Nephron (organoid): ENCODE measurements at regions not wholly inside any gene's neighbourhood (a gene's known extent, or its start where the extent isn't known, plus 50 kb on each side); places are given as distances from the start of the nearest gene placed in this dataset.
A peak's percentile ranks its signal among the peaks of the same experiment; 100 is the strongest.

ENCODE experiments used
- H3K27ac Mint-ChIP-seq, 3 experiments: 2 replicates each; pipeline ENCODE4 v1.8.0; 2020; ENCODE audit warnings: mixed read lengths in 3 of 3, mild to moderate bottlenecking in 2 of 3, moderate library complexity in 1 of 3
- H3K27me3 Mint-ChIP-seq: 2 replicates; pipeline ENCODE4 v1.8.0; 2021; ENCODE audit warnings: low read depth, mild to moderate bottlenecking, moderate library complexity, mixed read lengths
- H3K36me3 Mint-ChIP-seq: 2 replicates; pipeline ENCODE4 v1.8.0; 2020; ENCODE audit warnings: low read depth, mixed read lengths
- H3K4me1 Mint-ChIP-seq: 2 replicates; pipeline ENCODE4 v1.8.0; 2020; ENCODE audit warnings: mixed read lengths
- H3K4me3 Mint-ChIP-seq, 3 experiments: 2 replicates each; pipeline ENCODE4 v1.8.0; 2020; ENCODE audit warnings: mild to moderate bottlenecking in 3 of 3, mixed read lengths in 3 of 3, moderate library complexity in 2 of 3
- H3K9me3 Mint-ChIP-seq: 2 replicates; pipeline ENCODE4 v1.8.0; 2020; ENCODE audit warnings: mixed read lengths
- CTCF ChIP-seq, 3 experiments: fragments of 200-600 bp; sonication (generic); IDR thresholded peaks; one replicate each; pipeline ENCODE4 v1.5.0; 2021; ENCODE audit warnings: antibody characterized with exemption in 3 of 3; ENCODE audit not compliant: unreplicated experiment in 3 of 3

GRCh38 chr1:221869779-221870178 is 127.9 kb upstream of the DUSP10 start:
- Mint-ChIP-seq H3K9me3 (no peaks in the 10 kb centered on the region), H3K27ac (peak overlapping the region in 1 of 3 experiments; percentile 2), H3K27me3 (peaks cover 5% of the 10 kb centered on the region), H3K4me3 (no peak overlapping the region), H3K36me3 (no peaks in the 10 kb centered on the region), H3K4me1 (peaks cover 6% of the 10 kb centered on the region)
- TF ChIP-seq CTCF (IDR thresholded peaks at IDR 0.05; ENCODE audit: unreplicated experiment in 3 of 3), result no peak

GRCh38 chr1:221868593-221869303 is 126.9 kb upstream of the DUSP10 start:
- Mint-ChIP-seq H3K27ac (peak overlapping the region in 2 of 3 experiments; percentile 2 to 8), H3K27me3 (no peaks in the 10 kb centered on the region), H3K4me3 (no peak overlapping the region), H3K36me3 (no peaks in the 10 kb centered on the region), H3K9me3 (no peaks in the 10 kb centered on the region), H3K4me1 (peaks cover 6% of the 10 kb centered on the region)
- no peak for TF ChIP-seq CTCF (IDR thresholded peaks at IDR 0.05; ENCODE audit: unreplicated experiment in 3 of 3)

DNA sequence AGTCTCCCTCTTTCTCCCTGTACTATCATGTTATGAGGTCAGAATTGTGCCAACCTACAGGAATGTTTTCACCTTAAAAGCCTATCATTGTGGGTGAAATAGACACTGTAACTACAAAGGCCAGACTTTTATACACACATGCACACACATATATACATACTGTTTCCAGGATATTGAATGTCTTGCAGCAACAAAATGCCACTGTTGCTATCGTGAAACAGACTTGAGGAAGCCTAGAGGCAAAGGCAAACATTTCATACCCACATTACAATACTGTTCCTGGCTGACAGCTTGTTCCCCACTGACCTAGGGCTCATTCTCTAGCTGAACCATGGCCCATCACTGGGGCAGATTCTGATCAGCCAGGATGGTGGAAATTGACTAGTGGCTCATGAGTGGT is 125.1 kb upstream of the DUSP10 start:
- TF ChIP-seq CTCF (IDR thresholded peaks at IDR 0.05; ENCODE audit: unreplicated experiment in 3 of 3), result no peak
- Mint-ChIP-seq H3K27me3 (no peaks in the 10 kb centered on the region), H3K4me3 (no peak overlapping the region), H3K27ac (no peak overlapping the region), H3K36me3 (no peaks in the 10 kb centered on the region), H3K9me3 (no peaks in the 10 kb centered on the region), H3K4me1 (peaks cover 6% of the 10 kb centered on the region)

DNA sequence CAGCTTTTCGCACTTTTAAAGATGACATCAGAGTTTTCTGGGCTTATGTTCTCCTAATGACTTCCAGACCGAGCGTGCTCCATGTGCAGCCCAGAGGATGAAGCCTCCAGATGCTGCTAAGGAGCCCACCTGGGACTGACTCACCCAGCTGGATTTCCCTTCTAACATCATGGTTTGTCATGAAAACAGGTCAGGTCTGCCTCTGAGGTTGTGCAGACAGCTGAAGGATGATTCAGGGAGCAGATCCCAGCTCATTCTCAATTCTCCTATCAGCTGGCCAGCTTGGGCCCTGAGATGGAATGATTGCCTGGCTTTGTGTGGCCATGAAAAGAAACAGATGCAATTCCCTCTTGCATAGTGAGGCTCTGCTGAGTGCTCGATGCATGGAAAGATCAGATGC is 123.9 kb upstream of the DUSP10 start:
- Mint-ChIP-seq H3K36me3 (no peaks in the 10 kb centered on the region), H3K27me3 (no peaks in the 10 kb centered on the region), H3K4me3 (no peak overlapping the region), H3K27ac (no peak overlapping the region), H3K4me1 (peaks cover 6% of the 10 kb centered on the region), H3K9me3 (no peaks in the 10 kb centered on the region)
- TF ChIP-seq CTCF (IDR thresholded peaks at IDR 0.05; ENCODE audit: unreplicated experiment in 3 of 3), result no peak

DNA sequence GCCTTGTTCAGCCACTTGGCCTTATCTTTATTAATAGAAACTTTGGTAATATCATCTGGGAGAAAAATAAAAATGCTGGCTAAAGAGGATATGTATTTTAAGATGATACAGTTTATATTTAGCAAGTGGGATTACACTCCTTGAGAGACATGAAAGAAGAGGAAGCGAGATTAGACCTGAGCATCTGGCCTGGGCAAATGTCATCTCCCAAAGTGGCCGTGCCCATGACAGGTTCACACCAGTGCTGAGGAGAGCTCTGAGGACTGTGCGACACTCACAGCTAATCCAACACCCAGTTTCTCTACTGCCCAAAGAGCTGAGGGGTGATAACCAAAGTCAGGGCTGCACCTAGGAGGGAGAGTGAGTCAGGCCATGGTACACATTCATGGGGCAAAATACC is 121.7 kb upstream of the DUSP10 start:
- H3K27me3 Mint-ChIP-seq, result peaks cover 4% of the 10 kb centered on the region
- H3K27ac Mint-ChIP-seq, result no peak overlapping the region
- no peaks in the 10 kb centered on the region for H3K9me3 Mint-ChIP-seq
- no peak for TF ChIP-seq CTCF (IDR thresholded peaks at IDR 0.05; ENCODE audit: unreplicated experiment in 3 of 3)
- H3K4me3 Mint-ChIP-seq, result no peak overlapping the region
- no peaks in the 10 kb centered on the region for H3K4me1 Mint-ChIP-seq
- no peaks in the 10 kb centered on the region for H3K36me3 Mint-ChIP-seq

DNA sequence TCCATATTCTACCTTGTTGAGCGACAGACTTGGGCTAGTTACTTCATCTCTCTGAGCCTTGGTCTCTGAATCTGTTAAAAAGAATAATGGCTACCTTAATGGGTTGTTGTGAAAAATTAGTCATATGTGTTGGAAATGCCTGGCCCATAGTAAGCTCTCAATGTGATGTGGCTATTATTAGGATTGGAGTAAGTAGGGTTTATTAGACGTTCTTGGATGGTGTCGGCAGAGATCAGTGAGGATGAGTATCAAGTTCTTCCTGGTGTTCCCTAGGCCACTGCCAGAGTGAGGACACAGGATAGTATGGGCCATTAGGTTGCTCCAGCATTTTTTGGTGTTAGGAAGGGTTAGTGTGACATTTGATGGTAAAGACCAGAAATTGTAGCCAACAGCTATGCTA is 121.1 kb upstream of the DUSP10 start:
- TF ChIP-seq CTCF (IDR thresholded peaks at IDR 0.05; ENCODE audit: unreplicated experiment in 3 of 3), result no peak
- H3K4me3 Mint-ChIP-seq, result no peak overlapping the region
- no peaks in the 10 kb centered on the region for H3K36me3 Mint-ChIP-seq
- H3K27me3 Mint-ChIP-seq, result peaks cover 4% of the 10 kb centered on the region
- H3K27ac Mint-ChIP-seq, result no peak overlapping the region
- no peaks in the 10 kb centered on the region for H3K9me3 Mint-ChIP-seq
- H3K4me1 Mint-ChIP-seq, result no peaks in the 10 kb centered on the region
